ENCODE measurements at regions not wholly inside any gene's neighbourhood (a gene's known extent, or its start where the extent isn't known, plus 50 kb on each side); places are given as distances from the start of the nearest gene placed in this dataset.
"Not testable (repeated sequence)": the region's sequence is repeated elsewhere in the genome, so short reads cannot be mapped to it uniquely, and the experiment has no call there.

- not testable (repeated sequence) for TF ChIP-seq BHLHE40 (IDR thresholded peaks at IDR 0.05; ENCODE audit: borderline replicate concordance); ARNT (IDR thresholded peaks at IDR 0.05); FOXK2 (IDR thresholded peaks at IDR 0.05); TARDBP (IDR thresholded peaks at IDR 0.05); FOXM1 (IDR thresholded peaks at IDR 0.05; ENCODE audit: borderline replicate concordance); PKNOX1 (IDR thresholded peaks at IDR 0.05); ELF4 (IDR thresholded peaks at IDR 0.05); CTBP1 (IDR thresholded peaks at IDR 0.05; ENCODE audit: borderline replicate concordance); SUZ12 (IDR thresholded peaks at IDR 0.05)
Measured at GRCh38 chr7:32669173-32669870, 174.0 kb downstream of the AVL9 start.
